Trophoblast cell (in vitro differentiated cells and primary cell): ENCODE measurements at regions not wholly inside any gene's neighbourhood (a gene's known extent, or its start where the extent isn't known, plus 50 kb on each side); places are given as distances from the start of the nearest gene placed in this dataset.

Source experiments
- DNase-seq, 2 donors: peaks; one replicate each; pipeline ENCODE4 v3.0.0-alpha.2; 2016
- H2AFZ ChIP-seq: 2 replicates; pipeline ENCODE4 v1.6.1; 2013; ENCODE audit warnings: low read length, moderate library complexity, mild to moderate bottlenecking; ENCODE audit not compliant: insufficient read depth, poor library complexity
- H2AK5ac ChIP-seq: 2 replicates; pipeline ENCODE4 v1.6.1; 2013; ENCODE audit warnings: mild to moderate bottlenecking, low read length
- H2BK120ac ChIP-seq: 2 replicates; pipeline ENCODE4 v1.6.1; 2013; ENCODE audit warnings: low read length, mild to moderate bottlenecking, moderate library complexity; ENCODE audit not compliant: insufficient read depth, poor library complexity
- H2BK12ac ChIP-seq: 2 replicates; pipeline ENCODE4 v1.6.1; 2013; ENCODE audit warnings: mild to moderate bottlenecking, low read length, moderate library complexity
- H2BK5ac ChIP-seq: 2 replicates; pipeline ENCODE4 v1.6.1; 2013; ENCODE audit warnings: low read length, low read depth, moderate library complexity, mild to moderate bottlenecking; ENCODE audit not compliant: poor library complexity
- H3K14ac ChIP-seq: 2 replicates; pipeline ENCODE4 v1.6.1; 2013; ENCODE audit warnings: mild to moderate bottlenecking, low read length
- H3K18ac ChIP-seq: 2 replicates; pipeline ENCODE4 v1.6.1; 2013; ENCODE audit warnings: mild to moderate bottlenecking, low read length
- H3K23ac ChIP-seq: 2 replicates; pipeline ENCODE4 v1.6.1; 2013; ENCODE audit warnings: low read length
- H3K27ac ChIP-seq: 2 replicates; pipeline ENCODE4 v1.5.1; 2013; ENCODE audit warnings: low read depth, mild to moderate bottlenecking, inconsistent platforms, low read length, moderate library complexity
- H3K27me3 ChIP-seq: 2 replicates; pipeline ENCODE4 v1.6.1; 2013; ENCODE audit warnings: inconsistent platforms, mild to moderate bottlenecking, low read length, moderate library complexity; ENCODE audit not compliant: insufficient read depth
- H3K36me3 ChIP-seq, 2 experiments: 1 replicate in 1 of 2; 2 replicates in 1 of 2; pipeline ENCODE4 v1.6.1; 2013; ENCODE audit warnings: low read length in 2 of 2, mild to moderate bottlenecking in 2 of 2, moderate library complexity in 1 of 2; ENCODE audit not compliant: insufficient read depth in 2 of 2, control insufficient read depth in 1 of 2
- H3K4ac ChIP-seq: 2 replicates; pipeline ENCODE4 v1.6.1; 2013; ENCODE audit warnings: low read depth, mild to moderate bottlenecking, low read length, moderate library complexity
- H3K4me1 ChIP-seq, 2 experiments: 1 replicate in 1 of 2; 2 replicates in 1 of 2; pipeline ENCODE4 v1.6.1; 2013; ENCODE audit warnings: low read length in 2 of 2, mild to moderate bottlenecking in 2 of 2, moderate library complexity in 1 of 2; ENCODE audit not compliant: insufficient read depth in 2 of 2, control insufficient read depth in 1 of 2
- H3K4me2 ChIP-seq: 2 replicates; pipeline ENCODE4 v1.6.1; 2013; ENCODE audit warnings: inconsistent platforms, mild to moderate bottlenecking, low read length, moderate library complexity
- H3K4me3 ChIP-seq: 2 replicates; pipeline ENCODE4 v1.5.1; 2013; ENCODE audit warnings: mild to moderate bottlenecking, low read depth, low read length, inconsistent platforms
- H3K79me1 ChIP-seq: one replicate; pipeline ENCODE4 v1.6.1; 2013; ENCODE audit warnings: low read length
- H3K79me2 ChIP-seq: 2 replicates; pipeline ENCODE4 v1.6.1; 2013; ENCODE audit warnings: low read length, mild to moderate bottlenecking; ENCODE audit not compliant: control insufficient read depth, insufficient read depth, poor library complexity
- H3K9ac ChIP-seq: 2 replicates; pipeline ENCODE4 v1.6.1; 2013; ENCODE audit warnings: mild to moderate bottlenecking, low read length
- H3K9me3 ChIP-seq: 2 replicates; pipeline ENCODE4 v1.6.1; 2013; ENCODE audit warnings: low read depth, mild to moderate bottlenecking, control low read depth, inconsistent platforms, low read length; ENCODE audit not compliant: insufficient read depth
- H4K12ac ChIP-seq: 2 replicates; pipeline ENCODE4 v1.6.1; 2013; ENCODE audit warnings: low read depth, mild to moderate bottlenecking, low read length, moderate library complexity
- H4K8ac ChIP-seq: 2 replicates; pipeline ENCODE4 v1.6.1; 2013; ENCODE audit warnings: low read depth, mild to moderate bottlenecking, low read length, moderate library complexity
- H4K91ac ChIP-seq: one replicate; pipeline ENCODE4 v1.6.1; 2013; ENCODE audit warnings: low read depth, mild to moderate bottlenecking, low read length, moderate library complexity
- whole genome bisulfite sequencing: extraction: QIAGEN DNeasy Blood & Tissue Kit; methylation state at CpG from one replicate; pipeline ENCODE4 v1.1.7; 2013; ENCODE audit warnings: missing lambda C conversion rate; ENCODE audit not compliant: insufficient read length, insufficient coverage; ENCODE audit errors: extremely low coverage; 5-methylcytosine and 5-hydroxymethylcytosine counted together

DNA sequence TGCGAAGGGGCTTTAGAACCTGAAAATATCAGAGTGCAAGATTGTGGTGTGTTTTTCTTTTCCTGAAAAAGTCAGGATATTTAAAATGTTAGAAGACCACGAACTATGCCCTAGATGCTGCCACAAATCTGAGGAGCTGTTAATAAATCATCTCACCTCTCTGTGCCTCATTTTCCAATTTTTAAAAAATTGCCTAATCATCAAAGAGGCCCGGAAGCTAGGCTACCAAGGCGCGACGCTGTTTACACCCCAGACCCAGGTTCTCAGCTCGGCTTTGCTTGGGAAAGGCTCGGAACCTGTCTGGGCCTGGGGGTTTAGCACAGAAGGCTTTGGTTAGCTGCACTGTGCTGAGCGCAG is 409.6 kb downstream of the BCOR start:
- Histone ChIP-seq H3K9ac (no peak overlapping the region), H3K4me1 (peaks cover 8 to 22% of the 10 kb centered on the region in 2 experiments), H2BK120ac (peak overlapping the region; percentile 95), H3K9me3 (peaks cover 2% of the 10 kb centered on the region), H3K27me3 (no peaks in the 10 kb centered on the region), H3K36me3 (no peaks in the 10 kb centered on the region), H2BK12ac (peak overlapping the region; percentile 94), H2AK5ac (peak overlapping the region; percentile 62), H3K23ac (no peak overlapping the region), H2AFZ (peak overlapping the region; percentile 83), H3K4me3 (no peak overlapping the region), H3K4me2 (peak overlapping the region; percentile 81), H3K79me2 (peaks cover 5% of the 10 kb centered on the region), H3K14ac (peak overlapping the region; percentile 91), H3K4ac (no peak overlapping the region), H4K12ac (peak overlapping the region; percentile 62), H3K79me1 (peaks cover 8% of the 10 kb centered on the region), H2BK5ac (peak overlapping the region; percentile 68), H3K18ac (peak overlapping the region; percentile 95), H4K91ac (peak overlapping the region; percentile 89), H3K27ac (peak overlapping the region; percentile 41), H4K8ac (peak overlapping the region; percentile 82)
- DNase-seq: no peak
- whole genome bisulfite sequencing: no CpG with 5 or more reads among the region's 9 CpGs

DNA sequence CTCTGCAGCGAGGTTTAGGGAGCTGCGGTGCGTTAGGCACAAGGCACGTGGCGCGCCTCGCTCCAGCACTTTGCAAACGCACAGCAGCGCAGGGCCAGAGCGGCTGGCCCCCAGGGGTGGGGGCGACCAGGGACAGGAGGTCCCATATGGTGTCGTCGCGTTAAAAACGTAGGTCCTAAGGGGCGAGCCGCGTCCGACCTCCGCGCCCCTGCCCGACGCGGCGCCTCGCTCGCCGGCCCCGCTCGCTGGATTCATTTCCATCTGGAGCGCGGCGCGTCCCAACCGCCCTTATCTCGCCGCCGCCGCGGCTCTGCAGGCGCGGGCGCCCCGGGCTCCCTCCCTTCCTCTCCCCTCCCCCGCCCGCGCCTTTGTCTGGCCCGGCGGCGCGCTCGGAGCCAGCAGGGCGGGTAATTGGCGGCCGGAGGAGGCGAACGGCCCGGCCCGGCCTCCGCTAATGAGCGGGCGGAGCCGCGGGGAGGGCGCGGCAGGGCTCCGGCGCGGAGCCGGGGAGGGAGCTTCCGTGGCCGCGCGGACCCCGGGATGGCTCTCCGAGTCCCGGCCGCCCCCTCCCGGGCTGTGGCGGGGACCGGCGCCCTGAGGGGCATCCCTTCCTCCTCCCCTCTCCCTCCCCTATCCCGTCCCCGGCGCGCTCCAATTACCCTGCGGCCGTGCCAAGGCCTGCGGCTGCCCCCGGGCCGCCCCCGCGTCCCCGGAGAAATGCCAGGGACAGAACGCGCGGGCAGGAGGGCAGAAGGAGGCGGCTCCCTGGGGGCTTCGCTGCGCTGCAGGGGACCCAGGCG is 409.0 kb downstream of the BCOR start:
- peak; percentile 48 to 73 for DNase-seq

DNA sequence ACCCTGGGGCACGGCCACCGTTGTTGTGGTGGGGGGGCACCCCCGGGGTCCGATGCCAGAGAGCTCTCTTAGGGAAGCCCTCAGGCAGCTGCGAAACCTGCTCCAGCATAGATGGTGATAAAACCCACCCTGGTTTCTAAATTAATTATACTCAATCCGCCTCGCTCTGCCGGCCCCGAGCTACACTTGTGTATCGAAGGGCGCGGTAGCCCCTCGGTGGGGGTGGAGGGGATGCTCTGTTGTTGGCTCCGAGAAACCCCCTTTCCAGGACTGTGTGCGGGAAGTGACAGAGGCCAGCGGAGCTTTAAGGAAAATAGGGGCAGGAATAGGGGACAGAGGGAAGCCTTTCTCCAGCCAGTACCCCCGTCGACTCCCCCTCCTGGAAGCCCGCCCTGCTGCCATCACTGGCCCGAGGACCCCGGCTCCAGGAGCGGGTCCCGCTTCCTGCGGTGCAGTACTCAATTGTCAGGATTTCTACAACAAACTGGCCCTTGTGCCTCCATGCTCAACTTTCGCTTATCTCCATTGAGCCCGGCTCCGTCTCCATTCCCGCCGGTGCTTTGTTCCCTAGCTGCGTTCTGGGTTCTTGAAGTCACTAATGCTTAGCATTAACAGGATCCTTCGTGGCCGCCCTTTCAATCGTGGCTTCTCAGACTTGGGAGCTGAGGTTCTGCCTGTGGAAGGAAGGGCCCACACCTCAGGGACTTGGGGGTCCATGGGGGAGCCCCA is 408.2 kb downstream of the BCOR start:
- Histone ChIP-seq H3K9me3 (peaks cover 2% of the 10 kb centered on the region), H3K79me1 (peaks cover 8% of the 10 kb centered on the region), H2BK120ac (peak overlapping the region; percentile 83), H3K27me3 (no peaks in the 10 kb centered on the region), H4K91ac (peak overlapping the region; percentile 89), H3K4me1 (peaks cover 8 to 24% of the 10 kb centered on the region in 2 experiments), H3K9ac (no peak overlapping the region), H3K4ac (peak overlapping the region; percentile 36), H2BK5ac (peak overlapping the region; percentile 73), H3K18ac (peak overlapping the region; percentile 78), H3K36me3 (no peaks in the 10 kb centered on the region), H3K27ac (no peak overlapping the region), H3K23ac (no peak overlapping the region), H4K12ac (no peak overlapping the region), H2AFZ (peak overlapping the region; percentile 71), H3K4me2 (peak overlapping the region; percentile 81), H3K4me3 (no peak overlapping the region), H2AK5ac (no peak overlapping the region), H3K14ac (peak overlapping the region; percentile 77), H2BK12ac (peak overlapping the region; percentile 64), H3K79me2 (peaks cover 5% of the 10 kb centered on the region), H4K8ac (peak overlapping the region; percentile 79)
- WGBS: no CpG with 5 or more reads among the region's 33 CpGs
- peak; percentile 1 to 46 for DNase-seq

More for the DNA sequence above, 409.0 kb downstream of the BCOR start:
- no CpG with 5 or more reads among the region's 101 CpGs for WGBS
- H4K91ac ChIP-seq: peak overlapping the region; percentile 89
- peak overlapping the region; percentile 73 for H2BK5ac ChIP-seq
- peaks cover 8 to 22% of the 10 kb centered on the region in 2 experiments for H3K4me1 ChIP-seq
- peak overlapping the region; percentile 56 for H3K4me3 ChIP-seq
- H3K36me3 ChIP-seq: no peaks in the 10 kb centered on the region
- H3K4ac ChIP-seq: peak overlapping the region; percentile 36
- H3K14ac ChIP-seq: peak overlapping the region; percentile 91
- peaks cover 2% of the 10 kb centered on the region for H3K9me3 ChIP-seq
- no peak overlapping the region for H3K9ac ChIP-seq
- H3K79me1 ChIP-seq: peaks cover 8% of the 10 kb centered on the region
- H2AFZ ChIP-seq: peak overlapping the region; percentile 83
- H3K79me2 ChIP-seq: peaks cover 5% of the 10 kb centered on the region
- H3K4me2 ChIP-seq: peak overlapping the region; percentile 81
- H3K23ac ChIP-seq: no peak overlapping the region
- peak overlapping the region; percentile 62 for H2AK5ac ChIP-seq
- peak overlapping the region; percentile 62 for H4K12ac ChIP-seq
- H3K27me3 ChIP-seq: no peaks in the 10 kb centered on the region
- H4K8ac ChIP-seq: peak overlapping the region; percentile 82
- H3K27ac ChIP-seq: peak overlapping the region; percentile 41
- peak overlapping the region; percentile 95 for H3K18ac ChIP-seq
- H2BK120ac ChIP-seq: peak overlapping the region; percentile 95
- peak overlapping the region; percentile 94 for H2BK12ac ChIP-seq

DNA sequence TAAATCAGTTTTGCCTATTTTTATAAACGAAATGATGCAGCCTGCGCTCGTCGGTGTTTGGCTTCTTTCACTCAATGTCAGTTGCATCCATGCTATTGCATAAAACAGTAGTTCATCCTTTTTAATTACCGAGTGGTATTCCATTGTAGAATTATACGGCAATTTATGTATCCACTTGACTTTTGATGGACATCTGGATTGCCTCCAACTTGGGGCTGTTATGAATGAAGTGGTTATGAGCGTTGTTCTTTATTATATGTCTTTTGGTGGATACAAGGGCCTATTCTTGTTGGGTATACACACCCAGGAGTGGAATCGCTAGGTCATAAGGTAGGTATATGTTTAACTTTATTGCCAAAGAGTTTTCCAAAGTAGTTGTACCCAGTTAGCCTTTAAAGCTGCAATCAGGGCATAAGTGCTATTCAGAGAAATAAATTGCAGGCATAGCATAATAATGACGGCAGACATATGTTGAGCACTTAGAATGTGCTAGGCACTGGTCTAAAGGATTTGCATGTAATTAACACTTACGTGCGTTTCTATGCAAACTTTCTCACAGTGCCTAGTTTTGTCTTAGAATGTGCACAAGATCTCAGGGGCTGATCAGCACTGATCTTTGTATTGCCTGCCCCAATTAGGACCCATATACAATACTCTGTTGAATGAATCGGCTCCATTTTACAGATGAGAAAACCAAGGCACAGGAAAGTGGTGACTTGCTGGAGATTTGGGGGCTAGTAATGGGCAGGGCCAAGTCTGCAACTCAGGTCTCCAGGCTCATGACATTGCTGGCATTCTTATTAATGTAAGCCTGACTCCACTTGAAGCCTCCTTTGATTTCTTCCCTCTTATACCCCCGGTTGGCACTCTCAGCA is 407.0 kb downstream of the BCOR start:
- Histone ChIP-seq H2AFZ (no peak overlapping the region), H3K4ac (no peak overlapping the region), H3K23ac (no peak overlapping the region), H3K79me1 (peaks cover 8% of the 10 kb centered on the region), H3K4me2 (no peak overlapping the region), H2BK120ac (no peak overlapping the region), H2AK5ac (no peak overlapping the region), H4K12ac (no peak overlapping the region), H3K9me3 (peaks cover 2% of the 10 kb centered on the region), H3K27me3 (no peaks in the 10 kb centered on the region), H3K14ac (no peak overlapping the region), H3K27ac (no peak overlapping the region), H2BK12ac (no peak overlapping the region), H3K18ac (no peak overlapping the region), H3K4me3 (no peak overlapping the region), H3K4me1 (peaks cover 8 to 24% of the 10 kb centered on the region in 2 experiments), H4K91ac (no peak overlapping the region), H4K8ac (no peak overlapping the region), H3K9ac (no peak overlapping the region), H2BK5ac (no peak overlapping the region), H3K79me2 (peaks cover 5% of the 10 kb centered on the region), H3K36me3 (no peaks in the 10 kb centered on the region)
- DNase-seq: no peak
- no CpG with 5 or more reads among the region's 13 CpGs for WGBS
